ENCODE measurements at regions not wholly inside any gene's neighbourhood (a gene's known extent, or its start where the extent isn't known, plus 50 kb on each side); places are given as distances from the start of the nearest gene placed in this dataset.

GRCh38 chr17:52841971-52842370, 683.5 kb upstream of the CA10 start:
- Histone ChIP-seq H2BK20ac (ENCODE audit: low read depth, low read length) (no peak overlapping the region), H3K4me2 (ENCODE audit: low read depth, low read length) (no peak overlapping the region), H2BK5ac (ENCODE audit: low read depth, low read length, poor library complexity, severe bottlenecking) (no peak overlapping the region), H3K4me3 (ENCODE audit: insufficient read depth, low read depth, low read length) (no peak overlapping the region), H2AFZ (replicated peaks; ENCODE audit: low read length, poor library complexity) (no peak overlapping the region), H2AK9ac (replicated peaks; ENCODE audit: low read depth, low read length, poor library complexity) (no peak overlapping the region), H3K14ac (replicated peaks; ENCODE audit: low read depth, low read length) (no peak overlapping the region), H3K79me1 (ENCODE audit: low read depth in 1 of 2, low read length in 2 of 2) (no peaks in the 10 kb centered on the region), H3K9me1 (ENCODE audit: insufficient read depth, low read length) (no peaks in the 10 kb centered on the region), H2BK120ac (ENCODE audit: low read depth, low read length) (no peak overlapping the region), H3K9me3 (ENCODE audit: control insufficient read depth, insufficient read depth, low read length) (peaks cover 10% of the 10 kb centered on the region), H3K4me1 (ENCODE audit: control insufficient read depth, insufficient read depth, low read length) (no peaks in the 10 kb centered on the region), H3K56ac (ENCODE audit: extremely low read depth, insufficient read depth, low read length) (no peak overlapping the region), H2AK5ac (ENCODE audit: low read depth, low read length) (no peak overlapping the region), H3K27me3 (ENCODE audit: control insufficient read depth, insufficient read depth, low read length) (no peaks in the 10 kb centered on the region), H4K91ac (ENCODE audit: insufficient read depth, low read depth, low read length) (no peak overlapping the region), H3K36me3 (ENCODE audit: control insufficient read depth, insufficient read depth, low read length) (no peaks in the 10 kb centered on the region), H4K5ac (ENCODE audit: low read depth, low read length) (no peak overlapping the region), H3K9ac (ENCODE audit: low read depth, low read length) (no peak overlapping the region), H3K4ac (ENCODE audit: low read depth, low read length) (no peak overlapping the region), H2BK15ac (ENCODE audit: low read depth, low read length) (no peak overlapping the region), H4K20me1 (ENCODE audit: insufficient read depth, low read length) (no peaks in the 10 kb centered on the region), H3K18ac (ENCODE audit: low read depth, low read length) (no peak overlapping the region), H3K27ac (ENCODE audit: insufficient read depth, low read length) (no peak overlapping the region), H4K8ac (ENCODE audit: low read depth in 2 of 2, low read length in 2 of 2) (no peak overlapping the region), H3K23ac (ENCODE audit: low read depth, low read length) (no peak overlapping the region)
- in situ Hi-C loops (cut with MboI; ENCODE audit: low sequenced_read_pairs) (no loop called here), dilution Hi-C loops (cut with HindIII; ENCODE audit: low sequenced_read_pairs, unreplicated experiment) (no loop called here), intact Hi-C loops (cut with micrococcal nuclease) (no loop called here)
- no peak for ATAC-seq (ENCODE audit: low read depth)
- no TSS peak for BruUV-seq (replicated peaks)
- DNase-seq = no peak
- ChIA-PET POLR2A (ENCODE audit: unreplicated experiment) (no interaction called here), CTCF (no interaction called here)
- WGBS, 2 experiments (ENCODE audit: extremely low coverage in 2 of 2, insufficient read length in 1 of 2) = 71% methylated on average over 7 of the region's 12 CpGs; no CpG with 5 or more reads in 1 of the 2 experiments
- TF ChIP-seq RFX5 (IDR thresholded peaks at IDR 0.05; ENCODE audit: low read depth, low read length) = no peak
- TF ChIP-seq MAZ (IDR thresholded peaks at IDR 0.05; ENCODE audit: borderline replicate concordance, low read depth, low read length) = no peak
- no peak for TF ChIP-seq CEBPB (IDR thresholded peaks at IDR 0.05; ENCODE audit: low read depth, low read length)
- no peak for TF ChIP-seq MAFK (IDR thresholded peaks at IDR 0.05; ENCODE audit: low read depth, low read length)
- no peak for TF ChIP-seq RCOR1 (IDR thresholded peaks at IDR 0.05; ENCODE audit: insufficient replicate concordance, low read length)
- no peak for TF ChIP-seq MXI1 (IDR thresholded peaks at IDR 0.05; ENCODE audit: borderline replicate concordance, low read depth, low read length)
- TF ChIP-seq USF2 (IDR thresholded peaks at IDR 0.05; ENCODE audit: low read depth, low read length) = no peak
- TF ChIP-seq ELK1 (IDR thresholded peaks at IDR 0.05; ENCODE audit: borderline replicate concordance, low read depth, low read length) = no peak
- TF ChIP-seq BHLHE40 (IDR thresholded peaks at IDR 0.05; ENCODE audit: low read depth, low read length) = no peak
- no peak for TF ChIP-seq RAD21 (IDR thresholded peaks at IDR 0.05; ENCODE audit: low read length)
- no peak for TF ChIP-seq FOS (IDR thresholded peaks at IDR 0.05; ENCODE audit: low read depth, low read length)
- no peak for TF ChIP-seq CTCF (conservative IDR thresholded peaks at IDR 0.05; ENCODE audit: low read depth, low read length)
- TF ChIP-seq SMC3 (IDR thresholded peaks at IDR 0.05; ENCODE audit: low read depth, low read length) = no peak
- TF ChIP-seq POLR2A (IDR thresholded peaks at IDR 0.05; ENCODE audit: low read depth, low read length) = no peak
- no peak for TF ChIP-seq CHD1 (IDR thresholded peaks at IDR 0.05; ENCODE audit: low read depth, low read length)
- TF ChIP-seq NFE2L2 (IDR thresholded peaks at IDR 0.05; ENCODE audit: low read depth, low read length) = no peak

Measured in IMR-90 (cell line).